ENCODE measurements at regions not wholly inside any gene's neighbourhood (a gene's known extent, or its start where the extent isn't known, plus 50 kb on each side); places are given as distances from the start of the nearest gene placed in this dataset.

GRCh38 chr6:140245296-140246040, 871.0 kb upstream of the CITED2 start:
- H3K27ac ChIP-seq, result no peak overlapping the region
- H3K4me1 ChIP-seq, result no peaks in the 10 kb centered on the region
- H3K4me3 ChIP-seq, result no peak overlapping the region
- no peaks in the 10 kb centered on the region for H3K9me3 ChIP-seq
- TF ChIP-seq CTCF (IDR thresholded peaks at IDR 0.05), result no peak
- DNase-seq (ENCODE audit: low spot score), result no peak
- no peaks in the 10 kb centered on the region for H3K36me3 ChIP-seq
- H3K27me3 ChIP-seq, result no peaks in the 10 kb centered on the region

GRCh38 chr6:140237251-140237650, 862.8 kb upstream of the CITED2 start:
- no peaks in the 10 kb centered on the region for H3K4me1 ChIP-seq
- H3K27ac ChIP-seq, result no peak overlapping the region
- DNase-seq (ENCODE audit: low spot score), result no peak
- no peaks in the 10 kb centered on the region for H3K36me3 ChIP-seq
- peaks cover 0 to 5% of the 10 kb centered on the region in 2 donors for H3K9me3 ChIP-seq
- H3K4me3 ChIP-seq, result no peak overlapping the region
- no peaks in the 10 kb centered on the region for H3K27me3 ChIP-seq
- TF ChIP-seq CTCF (IDR thresholded peaks at IDR 0.05), result no peak

GRCh38 chr6:140236732-140237131, 862.3 kb upstream of the CITED2 start:
- TF ChIP-seq CTCF (IDR thresholded peaks at IDR 0.05), result no peak
- no peaks in the 10 kb centered on the region for H3K36me3 ChIP-seq
- DNase-seq (ENCODE audit: low spot score), result no peak
- no peak overlapping the region for H3K27ac ChIP-seq
- no peaks in the 10 kb centered on the region for H3K27me3 ChIP-seq
- H3K9me3 ChIP-seq, result peaks cover 0 to 5% of the 10 kb centered on the region in 2 donors
- no peak overlapping the region for H3K4me3 ChIP-seq
- no peaks in the 10 kb centered on the region for H3K4me1 ChIP-seq

- no peak overlapping the region for H3K27ac ChIP-seq
Observed at GRCh38 chr6:140230282-140230681, 855.8 kb upstream of the CITED2 start.

GRCh38 chr6:140228491-140228890, 854.0 kb upstream of the CITED2 start:
- no peak for TF ChIP-seq CTCF (IDR thresholded peaks at IDR 0.05)
- Histone ChIP-seq H3K27ac (no peak overlapping the region), H3K9me3 (no peaks in the 10 kb centered on the region), H3K4me1 (no peaks in the 10 kb centered on the region), H3K36me3 (no peaks in the 10 kb centered on the region), H3K4me3 (no peak overlapping the region), H3K27me3 (no peaks in the 10 kb centered on the region)
- DNase-seq (ENCODE audit: low spot score), result no peak

More at GRCh38 chr6:140230282-140230681, 855.8 kb upstream of the CITED2 start:
- H3K36me3 ChIP-seq, result no peaks in the 10 kb centered on the region
- no peaks in the 10 kb centered on the region for H3K27me3 ChIP-seq
- TF ChIP-seq CTCF (IDR thresholded peaks at IDR 0.05), result no peak
- peaks cover 0 to 5% of the 10 kb centered on the region in 2 donors for H3K9me3 ChIP-seq
- H3K4me1 ChIP-seq, result no peaks in the 10 kb centered on the region
- DNase-seq (ENCODE audit: low spot score), result no peak
- H3K4me3 ChIP-seq, result no peak overlapping the region

- no peaks in the 10 kb centered on the region for H3K9me3 ChIP-seq
- no peak overlapping the region for H3K27ac ChIP-seq
- H3K27me3 ChIP-seq, result no peaks in the 10 kb centered on the region
- no peak for TF ChIP-seq CTCF (IDR thresholded peaks at IDR 0.05)
- no peak for DNase-seq (ENCODE audit: low spot score)
- H3K4me3 ChIP-seq, result no peak overlapping the region
- no peaks in the 10 kb centered on the region for H3K4me1 ChIP-seq
- H3K36me3 ChIP-seq, result no peaks in the 10 kb centered on the region
Observed at GRCh38 chr6:140226637-140227036, 852.2 kb upstream of the CITED2 start.

All from right atrium auricular region (tissue), 2 donors.